CD4-positive, alpha-beta T cell (primary cell): ENCODE measurements at regions not wholly inside any gene's neighbourhood (a gene's known extent, or its start where the extent isn't known, plus 50 kb on each side); places are given as distances from the start of the nearest gene placed in this dataset.

Experiments
- ATAC-seq: fragments of 200-7000 bp; cut with Tn5 transposase; one replicate; pipeline ENCODE4 v1.10.0; 2022; ENCODE audit warnings: mild to moderate bottlenecking; ENCODE audit not compliant: poor library complexity
- CTCF ChIA-PET: fragments of 350-600 bp; sonication (Branson Sonifier 250); formaldehyde crosslinking; loops from one replicate; lab custom pipeline; 2021; ENCODE audit warnings: antibody characterized with exemption, inconsistent platforms; lab: Charles Lee
- POLR2A ChIA-PET: fragments of 350-600 bp; sonication (Branson Sonifier 250); formaldehyde crosslinking; loops from one replicate; lab custom pipeline; 2021; ENCODE audit warnings: antibody characterized with exemption, inconsistent platforms; lab: Charles Lee
- DNase-seq, 14 experiments: peaks; one replicate each; pipeline ENCODE4 v3.0.0-alpha.2; 2013 to 2020; ENCODE audit warnings: mixed read lengths in 2 of 14
- H3K27ac ChIP-seq, 2 donors: one replicate each; pipeline versions ENCODE4 v1.5.1 to v1.7.0; 2013; ENCODE audit warnings: low read length in 2 of 2, low read depth in 1 of 2, mild to moderate bottlenecking in 1 of 2
- H3K27me3 ChIP-seq, 2 experiments: 1 replicate in 1 of 2; 2 replicates in 1 of 2; pipeline versions ENCODE4 v1.6.1 to v1.7.0; 2013; ENCODE audit warnings: low read length in 2 of 2, control low read depth in 1 of 2, mild to moderate bottlenecking in 1 of 2, moderate library complexity in 1 of 2; ENCODE audit not compliant: insufficient read depth in 2 of 2, control insufficient read depth in 1 of 2
- H3K36me3 ChIP-seq: one replicate; pipeline ENCODE4 v1.6.1; 2013; ENCODE audit warnings: low read length, control low read depth; ENCODE audit not compliant: insufficient read depth
- H3K4me1 ChIP-seq: one replicate; pipeline ENCODE4 v1.6.1; 2013; ENCODE audit warnings: low read length, control low read depth; ENCODE audit not compliant: insufficient read depth
- H3K4me3 ChIP-seq: one replicate; pipeline ENCODE4 v1.5.1; 2013; ENCODE audit warnings: mild to moderate bottlenecking, low read length, moderate library complexity
- H3K9me3 ChIP-seq, 2 experiments: 1 replicate in 1 of 2; 2 replicates in 1 of 2; pipeline versions ENCODE4 v1.6.1 to v1.7.0; 2013; ENCODE audit warnings: low read length in 2 of 2, mild to moderate bottlenecking in 2 of 2, control low read depth in 1 of 2, moderate library complexity in 1 of 2; ENCODE audit not compliant: control insufficient read depth in 1 of 2, insufficient read depth in 1 of 2
- H3K27ac Mint-ChIP-seq: one replicate; pipeline ENCODE4 v1.8.0; 2020; ENCODE audit warnings: mixed read lengths
- H3K27me3 Mint-ChIP-seq: one replicate; pipeline ENCODE4 v1.8.0; 2021; ENCODE audit warnings: mixed read lengths
- H3K36me3 Mint-ChIP-seq: one replicate; pipeline ENCODE4 v1.8.0; 2021; ENCODE audit warnings: low read depth, mixed read lengths
- H3K4me1 Mint-ChIP-seq: one replicate; pipeline ENCODE4 v1.8.0; 2021; ENCODE audit warnings: low read depth, mixed read lengths
- H3K4me3 Mint-ChIP-seq: one replicate; pipeline ENCODE4 v1.8.0; 2020; ENCODE audit warnings: mild to moderate bottlenecking, mixed read lengths
- H3K9me3 Mint-ChIP-seq: one replicate; pipeline ENCODE4 v1.8.0; 2020; ENCODE audit warnings: mixed read lengths
- CTCF ChIP-seq: fragments of 200-600 bp; IDR thresholded peaks from one replicate; pipeline ENCODE4 v1.8.0; 2022; ENCODE audit warnings: antibody characterized with exemption, mild to moderate bottlenecking
- intact Hi-C, 2 experiments: fragments of 100-400 bp; cut with DNase I in 1 of 2; cut with micrococcal nuclease in 1 of 2; formaldehyde crosslinking; loops; one replicate each; pipeline versions ENCODE4 v1.15.1 to v1.9.0; 2023 to 2025; cut with DNase I, micrococcal nuclease

GRCh38 chr14:46482200-46482599 is 169.4 kb downstream of the RPL10L start:
- H3K27ac ChIP-seq, result no peak overlapping the region
- Mint-ChIP-seq H3K27me3 (no peaks in the 10 kb centered on the region), H3K9me3 (peaks cover 4% of the 10 kb centered on the region), H3K4me1 (no peaks in the 10 kb centered on the region), H3K4me3 (no peak overlapping the region), H3K36me3 (no peaks in the 10 kb centered on the region), H3K27ac (no peak overlapping the region)
- H3K4me3 ChIP-seq, result no peak overlapping the region
- DNase-seq (no peak), ATAC-seq (no peak)
- ChIA-PET POLR2A (no interaction called here), CTCF (no interaction called here)
- no peaks in the 10 kb centered on the region for H3K36me3 ChIP-seq
- no peaks in the 10 kb centered on the region for H3K4me1 ChIP-seq
- TF ChIP-seq CTCF, result no peak
- intact Hi-C loops, result no loop called here
- no peaks in the 10 kb centered on the region for H3K9me3 ChIP-seq
- no peaks in the 10 kb centered on the region for H3K27me3 ChIP-seq

GRCh38 chr14:46480817-46481216 is 170.8 kb downstream of the RPL10L start:
- Histone ChIP-seq H3K27ac (no peak overlapping the region), H3K9me3 (no peaks in the 10 kb centered on the region), H3K4me3 (no peak overlapping the region), H3K27me3 (no peaks in the 10 kb centered on the region), H3K4me1 (no peaks in the 10 kb centered on the region), H3K36me3 (no peaks in the 10 kb centered on the region)
- ATAC-seq (no peak), DNase-seq (no peak)
- ChIA-PET CTCF (no interaction called here), POLR2A (no interaction called here)
- H3K27me3 Mint-ChIP-seq, result no peaks in the 10 kb centered on the region
- no peak overlapping the region for H3K4me3 Mint-ChIP-seq
- intact Hi-C loops, result no loop called here
- no peak overlapping the region for H3K27ac Mint-ChIP-seq
- H3K36me3 Mint-ChIP-seq, result no peaks in the 10 kb centered on the region
- TF ChIP-seq CTCF, result no peak
- no peaks in the 10 kb centered on the region for H3K4me1 Mint-ChIP-seq
- peaks cover 5% of the 10 kb centered on the region for H3K9me3 Mint-ChIP-seq

- Histone ChIP-seq H3K9me3 (no peaks in the 10 kb centered on the region), H3K27me3 (no peaks in the 10 kb centered on the region), H3K4me3 (no peak overlapping the region), H3K27ac (no peak overlapping the region), H3K4me1 (no peaks in the 10 kb centered on the region), H3K36me3 (no peaks in the 10 kb centered on the region)
- POLR2A ChIA-PET, result no interaction called here
- Mint-ChIP-seq H3K4me3 (no peak overlapping the region), H3K27me3 (no peaks in the 10 kb centered on the region), H3K27ac (no peak overlapping the region), H3K36me3 (no peaks in the 10 kb centered on the region), H3K9me3 (peaks cover 8% of the 10 kb centered on the region), H3K4me1 (no peaks in the 10 kb centered on the region)
- CTCF ChIA-PET, result no interaction called here
- no peak for ATAC-seq
- DNase-seq, result no peak
- intact Hi-C loops, result no loop called here
- TF ChIP-seq CTCF, result no peak
These were observed 179.3 kb downstream of the RPL10L start for GRCh38 chr14:46472261-46472660.
